HG02610 (cell line): ENCODE measurements at regions not wholly inside any gene's neighbourhood (a gene's known extent, or its start where the extent isn't known, plus 50 kb on each side); places are given as distances from the start of the nearest gene placed in this dataset.
"Not testable (repeated sequence)": the region's sequence is repeated elsewhere in the genome, so short reads cannot be mapped to it uniquely, and the experiment has no call there.

Source experiments
- ATAC-seq: cut with Tn5 transposase; IDR thresholded peaks from one replicate; pipeline ENCODE4 v1.9.1; 2021; ENCODE audit warnings: mild to moderate bottlenecking, moderate library complexity; ENCODE audit not compliant: unreplicated experiment

- ATAC-seq = no peak
Measured at GRCh38 chr3:182323126-182323700, 470.1 kb upstream of the ATP11B start.

- ATAC-seq = no peak
Measured at GRCh38 chr3:182323898-182324297, 469.4 kb upstream of the ATP11B start.

DNA sequence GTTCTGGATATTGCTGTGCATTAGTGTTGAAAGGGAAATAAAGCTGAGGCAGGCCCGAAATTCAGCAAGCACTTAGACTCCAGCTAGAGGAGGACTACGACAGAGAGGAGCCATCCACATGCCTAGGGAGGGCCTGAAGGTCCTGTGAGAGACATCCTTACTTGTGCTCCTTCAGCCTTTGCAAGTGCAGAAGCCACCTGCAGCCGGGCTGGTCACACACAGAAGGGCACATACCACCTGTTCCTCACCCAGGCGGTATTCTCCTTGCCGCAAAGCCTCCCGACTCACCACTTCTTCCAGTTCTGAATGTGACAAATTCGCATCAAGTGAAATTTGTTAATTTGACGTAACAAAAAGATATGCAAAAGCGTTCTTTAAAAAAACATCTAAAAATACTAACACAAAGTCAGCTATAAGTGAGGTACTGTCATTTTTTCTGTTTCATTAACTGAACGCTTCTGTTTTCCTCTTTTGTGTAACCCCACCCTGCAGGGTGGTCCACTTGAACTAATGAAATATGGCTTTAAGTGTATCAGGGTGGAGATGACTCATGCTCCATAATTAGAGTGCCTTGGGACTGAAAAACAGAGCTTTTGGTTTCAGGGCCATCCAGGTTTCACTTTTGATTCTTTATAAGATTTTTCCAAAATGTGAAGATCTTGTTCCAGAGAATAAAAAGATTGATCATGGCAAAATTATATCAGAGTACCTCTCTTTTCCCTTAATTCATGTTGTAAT, 467.9 kb upstream of the ATP11B start:
- ATAC-seq = peak; percentile 80

DNA sequence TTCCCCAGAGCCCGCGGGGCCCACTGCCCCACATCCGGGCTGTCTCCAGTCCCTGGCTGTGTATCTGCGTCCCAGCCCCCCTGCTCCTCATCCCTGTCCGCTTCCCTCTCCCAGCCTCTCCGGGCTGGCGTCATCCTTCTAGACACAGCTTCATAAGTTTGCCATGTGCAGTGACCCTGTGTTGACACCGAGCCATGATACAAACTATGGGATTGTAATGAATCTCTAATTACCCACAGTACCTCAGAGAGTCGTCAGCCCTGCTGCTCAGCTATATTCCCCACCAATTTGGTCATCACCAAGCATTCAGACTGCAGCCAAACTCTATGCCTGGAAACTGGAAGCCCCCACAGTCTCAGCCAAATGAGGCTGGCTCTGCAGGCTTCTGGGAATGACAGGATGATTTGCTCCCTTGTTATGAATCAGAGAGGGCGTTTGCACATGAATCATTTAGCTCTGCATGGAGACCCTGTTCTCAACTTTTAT, 466.1 kb upstream of the ATP11B start:
- ATAC-seq = no peak

GRCh38 chr3:182330646-182331045, 462.7 kb upstream of the ATP11B start:
- ATAC-seq = peak; percentile 73

GRCh38 chr3:182331341-182331740, 462.0 kb upstream of the ATP11B start:
- no peak for ATAC-seq

GRCh38 chr3:182342252-182342651, 451.1 kb upstream of the ATP11B start:
- no peak for ATAC-seq

GRCh38 chr3:182344026-182344425, 449.3 kb upstream of the ATP11B start:
- not testable (repeated sequence) for ATAC-seq

GRCh38 chr3:182349051-182349450, 444.3 kb upstream of the ATP11B start:
- ATAC-seq = no peak

DNA sequence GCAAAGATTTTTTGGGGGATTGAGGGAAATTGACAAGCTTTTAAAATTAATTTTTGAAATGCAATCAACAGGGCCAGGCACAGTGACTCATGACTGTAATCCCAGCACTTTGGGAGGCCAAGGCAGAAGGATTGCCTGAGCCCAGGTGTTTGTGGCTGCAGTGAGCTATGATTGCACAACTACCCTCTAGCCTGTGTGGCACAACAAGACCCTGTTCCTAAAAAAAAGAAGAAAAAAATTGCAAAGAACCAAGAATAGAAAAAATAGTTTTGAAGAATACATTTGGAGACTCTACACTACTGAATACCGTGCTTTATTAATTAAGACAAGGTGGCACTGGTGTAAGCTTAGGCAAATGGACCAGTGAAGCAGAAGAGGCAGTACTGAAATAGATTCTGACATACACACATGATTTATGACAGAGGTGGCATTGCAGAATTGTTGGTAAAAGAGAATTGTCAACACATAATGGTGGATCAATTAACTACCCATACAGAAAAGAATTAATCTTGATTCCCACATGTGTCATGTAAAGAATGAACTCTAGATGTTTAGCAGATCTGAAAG, 443.3 kb upstream of the ATP11B start:
- no peak for ATAC-seq

- no peak for ATAC-seq
Measured at GRCh38 chr3:182357928-182358327, 435.4 kb upstream of the ATP11B start.

DNA sequence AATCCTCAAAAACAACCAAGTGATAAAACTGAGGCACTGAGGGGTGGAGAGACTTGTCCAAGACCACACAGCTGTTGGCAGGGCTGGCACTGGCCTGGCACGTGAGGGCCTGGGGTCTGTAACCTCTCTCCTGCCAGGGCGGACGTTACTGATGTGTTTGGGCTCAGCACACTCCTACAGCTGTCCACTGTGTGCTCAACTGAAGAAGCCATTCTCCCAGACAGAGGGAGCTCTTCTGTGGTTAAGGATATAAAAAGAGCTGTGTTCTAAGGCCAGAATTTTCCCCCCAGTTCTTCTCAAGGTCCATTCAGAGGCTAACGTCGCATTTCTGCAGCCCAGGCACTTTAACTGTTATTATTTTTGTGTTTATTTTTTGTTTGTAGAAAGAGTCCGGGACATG, 429.0 kb upstream of the ATP11B start:
- ATAC-seq = no peak

GRCh38 chr3:182364723-182365650, 428.3 kb upstream of the ATP11B start:
- ATAC-seq = no peak

- ATAC-seq = no peak
Measured at GRCh38 chr3:182366746-182367145, 426.6 kb upstream of the ATP11B start.

- no peak for ATAC-seq
Measured at GRCh38 chr3:182369861-182370260, 423.4 kb upstream of the ATP11B start.

- no peak for ATAC-seq
Measured at GRCh38 chr3:182370949-182371348, 422.4 kb upstream of the ATP11B start.

GRCh38 chr3:182375916-182376315, 417.4 kb upstream of the ATP11B start:
- no peak for ATAC-seq

DNA sequence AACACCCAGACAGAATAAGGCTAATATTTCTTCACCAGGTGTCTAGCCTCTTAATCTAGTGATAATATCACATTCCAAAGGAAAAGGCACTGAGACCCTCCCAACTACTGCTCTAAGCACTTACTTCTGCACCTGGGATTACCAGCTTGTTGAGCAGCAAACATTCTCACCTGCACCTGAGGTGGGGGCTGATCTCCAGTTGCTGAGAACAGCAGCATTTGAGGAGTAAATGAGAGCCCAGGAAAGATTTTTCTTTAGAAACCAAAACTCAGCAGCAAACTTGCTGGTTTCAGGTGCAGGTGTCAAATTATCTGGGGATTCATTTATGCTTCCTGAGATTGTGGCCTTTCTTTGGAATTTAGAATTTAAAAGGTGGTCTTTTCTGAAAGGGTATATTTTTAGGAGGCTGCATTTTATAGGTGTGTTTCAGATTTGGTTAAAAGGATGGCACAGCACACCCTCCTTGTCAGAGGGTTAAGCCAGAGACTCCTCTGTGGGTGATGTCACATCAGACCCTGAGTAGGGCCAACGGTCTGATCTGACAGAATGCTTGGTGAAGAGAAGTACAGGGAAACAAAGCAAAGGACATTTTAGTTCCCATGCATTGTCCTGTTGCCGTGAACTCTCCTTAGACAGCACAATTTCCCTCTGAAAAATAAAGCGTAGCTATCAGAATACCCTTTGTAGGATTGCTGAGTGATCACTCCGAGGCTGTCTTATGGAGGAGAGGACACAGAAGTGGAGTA, 411.0 kb upstream of the ATP11B start:
- no peak for ATAC-seq

GRCh38 chr3:182384221-182384620, 409.1 kb upstream of the ATP11B start:
- ATAC-seq = no peak

GRCh38 chr3:182385356-182385755, 407.9 kb upstream of the ATP11B start:
- no peak for ATAC-seq
